Endothelial cell of umbilical vein (primary cell): ENCODE measurements at regions not wholly inside any gene's neighbourhood (a gene's known extent, or its start where the extent isn't known, plus 50 kb on each side); places are given as distances from the start of the nearest gene placed in this dataset.

ENCODE experiments used
- CTCF ChIP-seq, 2 donors: IDR thresholded peaks; 1 replicate in 1 of 2; 2 replicates in 1 of 2; pipeline ENCODE4 v1.5.1; 2011; ENCODE audit warnings: low read length in 2 of 2, mild to moderate bottlenecking in 2 of 2, moderate library complexity in 2 of 2, control low read depth in 1 of 2, inconsistent platforms in 1 of 2, low read depth in 1 of 2; ENCODE audit not compliant: insufficient read depth in 1 of 2; ENCODE audit errors: extremely low read depth in 1 of 2
- EZH2 ChIP-seq: IDR thresholded peaks from 2 replicates; pipeline ENCODE4 v1.6.1; 2012; ENCODE audit warnings: borderline replicate concordance, low read depth, mild to moderate bottlenecking, moderate library complexity, low read length, inconsistent platforms; ENCODE audit not compliant: severe bottlenecking
- FOS ChIP-seq: IDR thresholded peaks from 2 replicates; pipeline ENCODE4 v1.6.1; 2011; ENCODE audit warnings: mild to moderate bottlenecking, low read length, moderate library complexity, borderline replicate concordance; ENCODE audit not compliant: insufficient read depth
- GATA2 ChIP-seq: IDR thresholded peaks from 2 replicates; pipeline ENCODE4 v1.7.0; 2011; ENCODE audit warnings: low read depth, mild to moderate bottlenecking, moderate library complexity, mixed read lengths, low read length; ENCODE audit not compliant: insufficient read length, insufficient read depth
- JUN ChIP-seq: IDR thresholded peaks from 2 replicates; pipeline ENCODE4 v1.6.1; 2011; ENCODE audit warnings: borderline replicate concordance, low read depth; ENCODE audit not compliant: insufficient read length, insufficient read depth
- MAX ChIP-seq: IDR thresholded peaks from 2 replicates; pipeline ENCODE4 v1.6.1; 2011; ENCODE audit not compliant: insufficient read depth, insufficient read length
- MYC ChIP-seq: IDR thresholded peaks from one replicate; pipeline ENCODE4 v1.6.1; 2011; ENCODE audit warnings: mild to moderate bottlenecking, low read depth, low read length
- POLR2A ChIP-seq: IDR thresholded peaks from 2 replicates; pipeline ENCODE4 v1.6.1; 2012; ENCODE audit warnings: low read depth, mild to moderate bottlenecking, control low read depth, low read length
- POLR2AphosphoS5 ChIP-seq: IDR thresholded peaks from 2 replicates; pipeline ENCODE4 v1.6.1; 2012; ENCODE audit warnings: low read depth, mild to moderate bottlenecking, control low read depth, low read length, moderate library complexity; ENCODE audit not compliant: insufficient read depth

DNA sequence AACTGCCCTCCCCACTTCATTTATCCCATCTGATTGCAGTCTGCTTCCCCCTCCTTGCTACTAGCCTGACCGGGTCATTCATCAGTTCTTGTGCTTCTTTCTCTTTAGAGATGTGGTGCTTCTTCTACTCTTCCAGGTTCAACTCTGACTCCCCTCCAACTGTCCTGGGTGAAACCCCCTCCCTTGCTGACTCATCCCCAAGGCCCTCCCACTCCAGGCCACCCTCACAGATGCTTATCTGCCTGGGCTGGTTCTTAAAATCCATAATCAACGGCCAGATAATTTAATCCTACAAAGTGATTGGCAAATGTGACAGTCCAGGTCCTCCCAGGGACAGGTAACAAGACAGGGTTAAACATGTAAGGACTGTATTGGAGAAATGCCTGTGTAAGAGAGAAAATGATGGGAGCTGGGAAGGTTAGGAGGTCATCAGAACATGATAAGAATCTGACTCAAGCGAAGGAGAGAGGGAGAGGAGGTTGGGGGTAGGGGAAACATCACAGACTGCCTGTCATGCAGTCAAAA, 182.8 kb upstream of the C1QTNF7 start:
- no peak for TF ChIP-seq POLR2AphosphoS5
- no peak for TF ChIP-seq MYC
- no peak for TF ChIP-seq CTCF (IDR thresholded peaks at IDR 0.05; ENCODE audit: extremely low read depth in 1 of 2, insufficient read depth in 1 of 2, low read depth in 1 of 2, low read length in 2 of 2)
- no peak for TF ChIP-seq POLR2A
- TF ChIP-seq GATA2, result no peak
- no peak for TF ChIP-seq MAX
- no peak for TF ChIP-seq EZH2
- TF ChIP-seq FOS, result no peak
- TF ChIP-seq JUN, result no peak
